Mesenchymal stem cell (in vitro differentiated cells and primary cell): ENCODE measurements at regions not wholly inside any gene's neighbourhood (a gene's known extent, or its start where the extent isn't known, plus 50 kb on each side); places are given as distances from the start of the nearest gene placed in this dataset.

Experiments used
- DNase-seq: peaks from one replicate; pipeline ENCODE4 v3.0.0-alpha.2; 2013
- H2AFZ ChIP-seq: one replicate; pipeline ENCODE4 v1.6.1; 2013; ENCODE audit warnings: low read depth, mild to moderate bottlenecking, control low read depth, inconsistent platforms, low read length, moderate library complexity
- H2AK5ac ChIP-seq: 2 replicates; pipeline ENCODE4 v1.6.1; 2013; ENCODE audit warnings: low read length, moderate library complexity, mild to moderate bottlenecking, inconsistent platforms; ENCODE audit not compliant: severe bottlenecking
- H2BK120ac ChIP-seq: one replicate; pipeline ENCODE4 v1.6.1; 2013; ENCODE audit warnings: low read depth, mild to moderate bottlenecking, inconsistent platforms, low read length, moderate library complexity
- H2BK12ac ChIP-seq, 2 experiments: one replicate each; pipeline ENCODE4 v1.6.1; 2013; ENCODE audit warnings: inconsistent platforms in 2 of 2, low read length in 2 of 2, mild to moderate bottlenecking in 2 of 2, moderate library complexity in 2 of 2, control low read depth in 1 of 2
- H2BK15ac ChIP-seq: one replicate; pipeline ENCODE4 v1.6.1; 2013; ENCODE audit warnings: mild to moderate bottlenecking, low read depth, inconsistent platforms; ENCODE audit not compliant: poor library complexity, severe bottlenecking
- H2BK5ac ChIP-seq: 2 replicates; pipeline ENCODE4 v1.6.1; 2013; ENCODE audit warnings: low read depth, mild to moderate bottlenecking, low read length, control low read depth, inconsistent platforms; ENCODE audit not compliant: poor library complexity, severe bottlenecking
- H3K14ac ChIP-seq, 2 experiments: one replicate each; pipeline ENCODE4 v1.6.1; 2013; ENCODE audit warnings: inconsistent platforms in 2 of 2, low read length in 2 of 2, control low read depth in 1 of 2, mild to moderate bottlenecking in 1 of 2, moderate library complexity in 1 of 2
- H3K18ac ChIP-seq, 2 experiments: one replicate each; pipeline ENCODE4 v1.6.1; 2013; ENCODE audit warnings: inconsistent platforms in 2 of 2, low read length in 2 of 2, control low read depth in 1 of 2, low read depth in 1 of 2, mild to moderate bottlenecking in 1 of 2
- H3K23ac ChIP-seq, 2 experiments: one replicate each; pipeline ENCODE4 v1.6.1; 2013; ENCODE audit warnings: inconsistent platforms in 2 of 2, low read length in 2 of 2, mild to moderate bottlenecking in 2 of 2, moderate library complexity in 2 of 2, control low read depth in 1 of 2
- H3K27ac ChIP-seq: 2 replicates; pipeline ENCODE4 v1.5.1; 2013; ENCODE audit warnings: mild to moderate bottlenecking, moderate library complexity, low read length, control low read depth, inconsistent platforms; ENCODE audit not compliant: poor library complexity, severe bottlenecking
- H3K27me3 ChIP-seq, 2 experiments: 2 replicates each; pipeline versions ENCODE4 v1.6.1 to v1.7.0; 2013; ENCODE audit warnings: low read length in 2 of 2, mild to moderate bottlenecking in 2 of 2, moderate library complexity in 2 of 2, control low read depth in 1 of 2, inconsistent platforms in 1 of 2; ENCODE audit not compliant: control insufficient read depth in 1 of 2, insufficient read depth in 1 of 2
- H3K36me3 ChIP-seq, 2 experiments: 2 replicates each; pipeline versions ENCODE4 v1.6.1 to v1.7.0; 2013; ENCODE audit warnings: low read length in 2 of 2, control low read depth in 1 of 2, inconsistent platforms in 1 of 2, low read depth in 1 of 2, mild to moderate bottlenecking in 1 of 2; ENCODE audit not compliant: insufficient read depth in 2 of 2, control insufficient read depth in 1 of 2
- H3K4ac ChIP-seq, 2 experiments: one replicate each; pipeline ENCODE4 v1.6.1; 2013; ENCODE audit warnings: inconsistent platforms in 2 of 2, low read length in 2 of 2, mild to moderate bottlenecking in 2 of 2, moderate library complexity in 2 of 2, control low read depth in 1 of 2, low read depth in 1 of 2
- H3K4me1 ChIP-seq: 2 replicates; pipeline ENCODE4 v1.6.1; 2013; ENCODE audit warnings: low read depth, low read length, control low read depth; ENCODE audit not compliant: control insufficient read depth, insufficient read depth
- H3K4me2 ChIP-seq: 2 replicates; pipeline ENCODE4 v1.6.1; 2013; ENCODE audit warnings: low read length, mild to moderate bottlenecking, inconsistent platforms; ENCODE audit not compliant: poor library complexity, severe bottlenecking
- H3K4me3 ChIP-seq, 2 experiments: 2 replicates each; pipeline versions ENCODE4 v1.5.1 to v1.7.0; 2013; ENCODE audit warnings: low read length in 2 of 2, mild to moderate bottlenecking in 2 of 2, control low read depth in 1 of 2, low read depth in 1 of 2; ENCODE audit not compliant: insufficient read depth in 1 of 2
- H3K79me1 ChIP-seq: replicated peaks from 2 replicates; pipeline ENCODE4 v1.6.1; 2013; ENCODE audit warnings: mild to moderate bottlenecking, control low read depth, low read length, inconsistent platforms; ENCODE audit not compliant: poor library complexity, severe bottlenecking
- H3K9ac ChIP-seq: 2 replicates; pipeline ENCODE4 v1.7.0; 2013; ENCODE audit warnings: mild to moderate bottlenecking, low read length, moderate library complexity
- H3K9me3 ChIP-seq: 2 replicates; pipeline ENCODE4 v1.7.0; 2013; ENCODE audit warnings: mild to moderate bottlenecking, low read length; ENCODE audit not compliant: control insufficient read depth
- H4K8ac ChIP-seq: one replicate; pipeline ENCODE4 v1.6.1; 2013; ENCODE audit warnings: inconsistent platforms, mild to moderate bottlenecking, low read length, moderate library complexity
- H4K91ac ChIP-seq: one replicate; pipeline ENCODE4 v1.6.1; 2013; ENCODE audit warnings: mild to moderate bottlenecking, low read length, inconsistent platforms
- WGBS: methylation state at CpG from one replicate; pipeline ENCODE4 v1.1.7; 2013; ENCODE audit warnings: mixed read lengths; 5-methylcytosine and 5-hydroxymethylcytosine counted together

DNA sequence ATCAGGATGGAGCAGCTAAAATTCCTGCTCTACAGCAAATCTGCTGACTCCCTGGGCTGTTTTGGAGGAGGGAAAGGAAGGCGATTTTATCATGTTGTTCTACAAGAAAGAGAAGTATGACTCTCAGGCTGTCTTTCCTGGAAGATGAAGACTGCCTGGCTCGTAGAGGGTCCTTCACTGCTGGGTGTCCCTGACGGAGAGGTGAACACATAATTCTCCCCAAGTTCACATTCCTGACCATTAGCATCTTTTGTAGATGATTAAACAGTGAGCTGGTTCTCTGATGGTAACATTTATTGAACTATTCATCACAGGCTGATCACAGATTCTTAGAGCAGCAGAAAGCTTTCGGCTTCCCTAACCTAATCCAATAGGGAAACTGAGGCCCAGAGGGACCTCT lies 212.4 kb upstream of the GLRA1 start:
- Histone ChIP-seq H2BK12ac (no peak overlapping the region), H3K4ac (no peak overlapping the region), H3K4me3 (no peak overlapping the region), H3K4me2 (no peak overlapping the region), H3K27me3 (peaks cover 0 to 4% of the 10 kb centered on the region in 2 experiments), H3K36me3 (no peaks in the 10 kb centered on the region), H3K4me1 (no peaks in the 10 kb centered on the region), H2BK120ac (no peak overlapping the region), H3K79me1 (no peaks in the 10 kb centered on the region), H3K9me3 (no peaks in the 10 kb centered on the region), H3K18ac (no peak overlapping the region), H3K9ac (no peak overlapping the region), H2AFZ (no peak overlapping the region), H2BK15ac (no peak overlapping the region), H3K14ac (no peak overlapping the region), H2BK5ac (no peak overlapping the region), H2AK5ac (no peak overlapping the region), H4K91ac (no peak overlapping the region), H3K27ac (no peak overlapping the region), H3K23ac (no peak overlapping the region), H4K8ac (no peak overlapping the region)
- WGBS = 59% methylated on average over 2 of the region's 4 CpGs
- DNase-seq = no peak

DNA sequence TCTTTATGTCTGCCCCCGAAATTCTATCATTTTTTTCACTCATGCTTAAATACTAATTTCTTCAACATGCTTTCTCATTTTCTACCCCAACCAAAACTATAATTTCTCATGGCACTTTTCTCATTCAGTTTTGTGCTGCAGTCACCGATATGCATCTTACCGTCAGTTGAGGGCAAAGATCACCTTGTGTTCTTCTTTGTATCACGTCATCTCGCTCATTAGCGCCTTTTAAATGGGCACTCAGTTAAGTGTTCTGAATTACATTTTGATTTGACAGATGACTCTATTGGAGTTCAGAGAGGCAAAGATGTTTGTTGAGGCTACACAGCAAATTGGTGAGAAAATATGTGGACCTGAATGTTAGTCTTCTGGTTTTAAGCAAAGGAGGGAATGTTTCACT lies 211.7 kb upstream of the GLRA1 start:
- 81% methylated on average over 6 of the region's 6 CpGs for WGBS
- H3K4me3 ChIP-seq = no peak overlapping the region

DNA sequence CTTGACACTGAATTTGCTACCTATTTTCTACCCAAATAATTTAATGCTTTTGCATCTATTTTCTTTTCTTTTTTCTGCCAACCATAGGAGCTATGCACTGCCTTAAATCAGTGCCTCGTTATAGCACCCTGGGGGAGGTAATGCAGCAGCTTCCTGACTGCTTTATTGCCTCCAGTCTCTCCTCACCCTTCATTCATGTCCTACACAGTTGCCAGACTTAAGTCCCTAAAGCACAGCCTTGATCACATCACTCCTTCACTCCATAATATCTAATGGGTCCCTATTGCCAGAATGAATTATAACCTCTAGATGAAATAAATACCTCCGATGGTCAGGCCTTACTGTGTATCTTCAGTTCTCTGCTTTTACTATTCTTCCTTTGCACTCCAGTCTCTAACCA lies 211.2 kb upstream of the GLRA1 start:
- Histone ChIP-seq H2BK12ac (no peak overlapping the region), H3K4ac (no peak overlapping the region), H2BK120ac (no peak overlapping the region), H3K27me3 (peaks cover 0 to 4% of the 10 kb centered on the region in 2 experiments), H3K14ac (no peak overlapping the region), H3K79me1 (no peaks in the 10 kb centered on the region), H3K9me3 (no peaks in the 10 kb centered on the region), H3K18ac (no peak overlapping the region), H3K27ac (no peak overlapping the region), H3K4me2 (no peak overlapping the region), H2AK5ac (no peak overlapping the region), H3K23ac (no peak overlapping the region), H2AFZ (no peak overlapping the region), H3K4me1 (no peaks in the 10 kb centered on the region), H2BK15ac (no peak overlapping the region), H4K91ac (no peak overlapping the region), H2BK5ac (no peak overlapping the region), H3K4me3 (no peak overlapping the region), H3K9ac (no peak overlapping the region), H4K8ac (no peak overlapping the region), H3K36me3 (no peaks in the 10 kb centered on the region)
- no peak for DNase-seq
- WGBS = 55% methylated on average over 2 of the region's 2 CpGs

More for the DNA sequence above, 211.7 kb upstream of the GLRA1 start:
- Histone ChIP-seq H3K79me1 (no peaks in the 10 kb centered on the region), H3K27me3 (peaks cover 0 to 4% of the 10 kb centered on the region in 2 experiments), H2BK15ac (no peak overlapping the region), H2BK12ac (no peak overlapping the region), H3K4ac (no peak overlapping the region), H3K23ac (no peak overlapping the region), H3K4me1 (no peaks in the 10 kb centered on the region), H2AFZ (no peak overlapping the region), H2AK5ac (no peak overlapping the region), H3K14ac (no peak overlapping the region), H3K18ac (no peak overlapping the region), H2BK120ac (no peak overlapping the region), H2BK5ac (no peak overlapping the region), H3K9ac (no peak overlapping the region), H3K36me3 (no peaks in the 10 kb centered on the region), H3K27ac (no peak overlapping the region), H4K91ac (no peak overlapping the region), H4K8ac (no peak overlapping the region), H3K9me3 (no peaks in the 10 kb centered on the region), H3K4me2 (no peak overlapping the region)
- DNase-seq = no peak

DNA sequence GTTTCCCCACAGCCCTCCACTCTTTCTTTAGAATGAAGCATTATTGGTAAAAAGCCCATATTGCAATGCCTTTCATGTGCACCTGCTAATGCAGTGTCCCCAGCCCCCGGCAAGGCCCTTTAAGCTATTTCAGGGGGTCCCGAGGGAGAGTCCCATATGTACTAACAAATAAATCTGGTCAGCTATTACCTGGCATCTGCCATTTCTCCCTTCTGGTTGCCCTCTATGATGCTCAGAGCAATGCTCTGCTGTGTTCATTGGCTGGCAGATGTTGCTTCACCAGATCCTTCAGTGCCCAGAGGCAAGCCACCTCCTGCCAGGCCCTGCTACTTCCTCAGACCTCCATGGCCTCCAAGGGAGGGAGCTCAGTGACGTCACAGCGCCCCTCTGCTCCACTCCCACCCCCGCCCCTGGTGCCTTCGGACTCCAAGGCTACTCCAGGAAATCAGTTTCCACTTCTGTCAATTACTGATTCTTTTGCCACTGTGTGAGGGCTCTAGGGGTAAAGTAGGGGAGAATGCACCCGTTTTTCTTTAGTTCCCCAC lies 201.1 kb upstream of the GLRA1 start:
- Histone ChIP-seq H3K14ac (no peak overlapping the region), H3K4ac (no peak overlapping the region), H4K91ac (no peak overlapping the region), H3K27me3 (no peaks in the 10 kb centered on the region), H2BK12ac (no peak overlapping the region), H3K9ac (no peak overlapping the region), H3K79me1 (no peaks in the 10 kb centered on the region), H3K9me3 (no peaks in the 10 kb centered on the region), H2BK15ac (no peak overlapping the region), H2BK5ac (no peak overlapping the region), H3K36me3 (no peaks in the 10 kb centered on the region), H3K4me2 (no peak overlapping the region), H3K23ac (no peak overlapping the region), H3K4me1 (no peaks in the 10 kb centered on the region), H2AK5ac (no peak overlapping the region), H3K4me3 (no peak overlapping the region), H4K8ac (no peak overlapping the region), H2AFZ (no peak overlapping the region), H3K18ac (no peak overlapping the region), H2BK120ac (no peak overlapping the region), H3K27ac (no peak overlapping the region)
- DNase-seq = no peak
- WGBS = 70% methylated on average over 3 of the region's 7 CpGs
